Endothelial cell of umbilical vein (primary cell): ENCODE measurements at regions not wholly inside any gene's neighbourhood (a gene's known extent, or its start where the extent isn't known, plus 50 kb on each side); places are given as distances from the start of the nearest gene placed in this dataset.
"Not testable (repeated sequence)": the region's sequence is repeated elsewhere in the genome, so short reads cannot be mapped to it uniquely, and the experiment has no call there.

Experiments used
- BruUV-seq: library from RNA; stranded (reverse); fragments of 400-500 nt; replicated peaks from 2 replicates; lab custom pipeline; 2021; lab: Mats Ljungman, UMichigan
- CTCF ChIA-PET: fragments of 300-600, 350-600 bp; sonication (Branson Sonifier 250); formaldehyde crosslinking; loops from one replicate; lab custom pipeline; 2021; ENCODE audit warnings: antibody characterized with exemption, inconsistent platforms; lab: Charles Lee
- POLR2A ChIA-PET: fragments of 300-600, 350-600 bp; sonication (Branson Sonifier 250); formaldehyde crosslinking; loops from one replicate; lab custom pipeline; 2021; ENCODE audit warnings: antibody characterized with exemption, inconsistent platforms; lab: Charles Lee
- DNase-seq: peaks from one replicate; pipeline ENCODE4 v3.0.0-alpha.2; 2011; ENCODE audit warnings: low read depth, low spot score
- FAIRE-seq: peaks from 2 replicates; lab custom pipeline; 2011; peaks lifted over from hg19 to GRCh38; lab: Jason Lieb, UNC
- H2AFZ ChIP-seq: 2 replicates; pipeline ENCODE4 v1.6.0; 2012; ENCODE audit warnings: low read depth, low read length, control low read depth, inconsistent platforms
- H3K27ac ChIP-seq: 2 replicates; pipeline ENCODE4 v1.5.1; 2011; ENCODE audit warnings: low read depth, mild to moderate bottlenecking, control low read depth, low read length, moderate library complexity; ENCODE audit not compliant: insufficient read depth
- H3K27me3 ChIP-seq, 2 experiments: 2 replicates each; pipeline versions ENCODE4 v1.6.0 to v1.6.1; 2011; ENCODE audit warnings: low read length in 2 of 2, mixed read lengths in 1 of 2; ENCODE audit not compliant: control insufficient read depth in 2 of 2, insufficient read depth in 2 of 2
- H3K36me3 ChIP-seq, 2 experiments: 2 replicates in 1 of 2; 3 replicates in 1 of 2; pipeline ENCODE4 v1.5.1; 2011; ENCODE audit warnings: low read length in 2 of 2, mild to moderate bottlenecking in 1 of 2, moderate library complexity in 1 of 2; ENCODE audit not compliant: control insufficient read depth in 2 of 2, insufficient read depth in 2 of 2; ENCODE audit errors: extremely low read depth in 1 of 2
- H3K4me1 ChIP-seq: 3 replicates; pipeline ENCODE4 v1.5.1; 2011; ENCODE audit warnings: mild to moderate bottlenecking, low read length; ENCODE audit not compliant: control insufficient read depth, insufficient read depth; ENCODE audit errors: extremely low read depth
- H3K4me2 ChIP-seq: 2 replicates; pipeline ENCODE4 v1.6.1; 2011; ENCODE audit warnings: low read length, control low read depth, mixed read lengths; ENCODE audit not compliant: insufficient read depth
- H3K4me3 ChIP-seq, 3 experiments: fragments of 200-600 bp in 1 of 3; sonication (generic), shearing (Covaris generic) in 1 of 3; replicated peaks in 1 of 3; 2 replicates each; pipeline ENCODE4 v1.5.1; 2011 to 2016; ENCODE audit warnings: control low read depth in 3 of 3, low read length in 3 of 3, mild to moderate bottlenecking in 2 of 3, inconsistent platforms in 1 of 3, low read depth in 1 of 3, moderate library complexity in 1 of 3; ENCODE audit not compliant: insufficient read depth in 1 of 3
- H3K79me2 ChIP-seq: 2 replicates; pipeline ENCODE4 v1.6.0; 2012; ENCODE audit warnings: low read length, inconsistent platforms; ENCODE audit not compliant: control insufficient read depth, insufficient read depth
- H3K9ac ChIP-seq: replicated peaks from 2 replicates; pipeline ENCODE3; 2011; ENCODE audit warnings: low read length, control low read depth; ENCODE audit not compliant: insufficient read depth; ENCODE audit errors: extremely low read depth
- H3K9me1 ChIP-seq: replicated peaks from 3 replicates; pipeline ENCODE4 v1.6.0; 2011; ENCODE audit warnings: mild to moderate bottlenecking, low read length; ENCODE audit not compliant: control insufficient read depth, insufficient read depth; ENCODE audit errors: extremely low read depth
- H3K9me3 ChIP-seq: replicated peaks from 2 replicates; pipeline ENCODE4 v1.5.1; 2012; ENCODE audit warnings: low read length, inconsistent platforms; ENCODE audit not compliant: control insufficient read depth, insufficient read depth
- H4K20me1 ChIP-seq: replicated peaks from 2 replicates; pipeline ENCODE3; 2011; ENCODE audit warnings: mild to moderate bottlenecking, low read length; ENCODE audit not compliant: control insufficient read depth, insufficient read depth; ENCODE audit errors: extremely low read depth
- dilution Hi-C: fragments of 300-500 bp; cut with MboI; formaldehyde crosslinking; loops from one replicate; pipeline ENCODE4 v1.15.0; 2019; ENCODE audit warnings: low sequenced_read_pairs; ENCODE audit not compliant: extremely low pct_ligation_motif_present
- intact Hi-C: fragments of 100-400 bp; cut with micrococcal nuclease; formaldehyde crosslinking; loops from one replicate; pipeline ENCODE4 v1.10.0; 2022

GRCh38 chr20:30875868-30876267 lies 381.6 kb upstream of the DEFB115 start:
- H3K4me1 ChIP-seq, H3K27me3 ChIP-seq, H3K79me2 ChIP-seq, H3K4me3 ChIP-seq, DNase-seq, POLR2A ChIA-PET, H3K9me3 ChIP-seq, H3K9me1 ChIP-seq, dilution Hi-C loops, H3K27ac ChIP-seq, FAIRE-seq, BruUV-seq, H4K20me1 ChIP-seq, H3K36me3 ChIP-seq, intact Hi-C loops, CTCF ChIA-PET, H3K4me2 ChIP-seq, H2AFZ ChIP-seq, H3K9ac ChIP-seq: not testable (repeated sequence)

- H3K27me3 ChIP-seq, FAIRE-seq, H3K9me1 ChIP-seq, dilution Hi-C loops, H3K36me3 ChIP-seq, H3K4me1 ChIP-seq, CTCF ChIA-PET, H3K9ac ChIP-seq, intact Hi-C loops, H3K9me3 ChIP-seq, H2AFZ ChIP-seq, H3K4me3 ChIP-seq, H3K27ac ChIP-seq, H3K4me2 ChIP-seq, H4K20me1 ChIP-seq, BruUV-seq, DNase-seq, H3K79me2 ChIP-seq: not testable (repeated sequence)
- POLR2A ChIA-PET: interaction anchor here (0.6 kb wide), 1 partner anchor 515 kb away, joined by 10 read pairs; no protein-coding TSS in a partner anchor
Measured at GRCh38 chr20:30891400-30891799, 366.1 kb upstream of the DEFB115 start.
